CD14-positive monocyte (primary cell): ENCODE measurements at regions not wholly inside any gene's neighbourhood (a gene's known extent, or its start where the extent isn't known, plus 50 kb on each side); places are given as distances from the start of the nearest gene placed in this dataset.

Experiments used
- DNase-seq, 3 donors: peaks; one replicate each; pipeline ENCODE4 v3.0.0-alpha.2; 2011 to 2022
- H2AFZ ChIP-seq: 2 replicates; pipeline ENCODE4 v1.6.0; 2012; ENCODE audit warnings: mild to moderate bottlenecking, low read depth, low read length, inconsistent platforms; ENCODE audit not compliant: insufficient read depth, poor library complexity, severe bottlenecking
- H3K27ac ChIP-seq, 2 donors: 1 replicate in 1 of 2; 2 replicates in 1 of 2; pipeline ENCODE4 v1.5.1; 2012 to 2013; ENCODE audit warnings: low read length in 2 of 2, control low read depth in 1 of 2, inconsistent platforms in 1 of 2, low read depth in 1 of 2, mild to moderate bottlenecking in 1 of 2
- H3K27me3 ChIP-seq, 2 donors: one replicate each; pipeline versions ENCODE4 v1.6.0 to v1.6.1; 2011 to 2013; ENCODE audit warnings: low read length in 2 of 2; ENCODE audit not compliant: control insufficient read depth in 2 of 2, insufficient read depth in 2 of 2
- H3K36me3 ChIP-seq, 2 donors: replicated peaks in 1 of 2; 1 replicate in 1 of 2; 2 replicates in 1 of 2; pipeline versions ENCODE4 v1.5.1 to v1.6.1; 2012 to 2013; ENCODE audit warnings: low read length in 2 of 2, control low read depth in 1 of 2, inconsistent platforms in 1 of 2, mild to moderate bottlenecking in 1 of 2; ENCODE audit not compliant: insufficient read depth in 2 of 2, control insufficient read depth in 1 of 2
- H3K4me1 ChIP-seq, 2 donors: 1 replicate in 1 of 2; 2 replicates in 1 of 2; pipeline versions ENCODE4 v1.5.1 to v1.6.1; 2012 to 2013; ENCODE audit warnings: low read length in 2 of 2, control low read depth in 1 of 2, inconsistent platforms in 1 of 2, mild to moderate bottlenecking in 1 of 2, moderate library complexity in 1 of 2; ENCODE audit not compliant: insufficient read depth in 2 of 2, control insufficient read depth in 1 of 2
- H3K4me2 ChIP-seq: replicated peaks from 2 replicates; pipeline ENCODE3; 2012; ENCODE audit warnings: low read length, moderate library complexity, mild to moderate bottlenecking; ENCODE audit not compliant: poor library complexity, severe bottlenecking; ENCODE audit errors: extremely low read depth
- H3K4me3 ChIP-seq, 3 experiments: fragments of 200-600 bp in 1 of 3; sonication (generic) in 1 of 3; replicated peaks in 1 of 3; 1 replicate in 2 of 3; 2 replicates in 1 of 3; pipeline ENCODE4 v1.5.1; 2011 to 2013; ENCODE audit warnings: low read length in 3 of 3, mild to moderate bottlenecking in 3 of 3, control low read depth in 2 of 3, low read depth in 2 of 3, inconsistent platforms in 1 of 3, moderate library complexity in 1 of 3
- H3K79me2 ChIP-seq: 2 replicates; pipeline ENCODE4 v1.6.0; 2012; ENCODE audit warnings: mild to moderate bottlenecking, control low read depth, inconsistent platforms, low read length, moderate library complexity; ENCODE audit not compliant: insufficient read depth
- H3K9ac ChIP-seq: 2 replicates; pipeline ENCODE4 v1.6.0; 2017; ENCODE audit warnings: low read length, mild to moderate bottlenecking; ENCODE audit not compliant: insufficient read depth, poor library complexity, severe bottlenecking
- H3K9me3 ChIP-seq, 2 donors: replicated peaks in 1 of 2; 1 replicate in 1 of 2; 2 replicates in 1 of 2; pipeline versions ENCODE4 v1.5.1 to v1.6.1; 2012 to 2013; ENCODE audit warnings: low read length in 2 of 2, control low read depth in 1 of 2; ENCODE audit not compliant: control insufficient read depth in 1 of 2, insufficient read depth in 1 of 2
- H4K20me1 ChIP-seq: 2 replicates; pipeline ENCODE4 v1.6.0; 2012; ENCODE audit warnings: mild to moderate bottlenecking, low read length, control low read depth, moderate library complexity; ENCODE audit not compliant: insufficient read depth
- H3K27ac Mint-ChIP-seq, 7 donors: one replicate each; pipeline ENCODE4 v1.8.0; 2020; ENCODE audit warnings: mild to moderate bottlenecking in 7 of 7, mixed read lengths in 7 of 7, moderate library complexity in 6 of 7, inconsistent platforms in 2 of 7
- H3K27me3 Mint-ChIP-seq, 3 donors: one replicate each; pipeline ENCODE4 v1.8.0; 2021 to 2022; ENCODE audit warnings: low read depth in 3 of 3, mild to moderate bottlenecking in 3 of 3, mixed read lengths in 3 of 3, moderate library complexity in 3 of 3, inconsistent platforms in 1 of 3
- H3K36me3 Mint-ChIP-seq, 2 donors: one replicate each; pipeline ENCODE4 v1.8.0; 2020; ENCODE audit warnings: mixed read lengths in 2 of 2, inconsistent platforms in 1 of 2, mild to moderate bottlenecking in 1 of 2
- H3K4me1 Mint-ChIP-seq: one replicate; pipeline ENCODE4 v1.8.0; 2020; ENCODE audit warnings: mild to moderate bottlenecking, mixed read lengths
- H3K4me3 Mint-ChIP-seq, 2 donors: one replicate each; pipeline ENCODE4 v1.8.0; 2020; ENCODE audit warnings: mild to moderate bottlenecking in 2 of 2, mixed read lengths in 2 of 2, moderate library complexity in 1 of 2
- H3K9me3 Mint-ChIP-seq, 7 donors: one replicate each; pipeline ENCODE4 v1.8.0; 2020 to 2022; ENCODE audit warnings: mixed read lengths in 7 of 7, mild to moderate bottlenecking in 6 of 7, moderate library complexity in 6 of 7, inconsistent platforms in 2 of 7
- WGBS: methylation state at CpG from one replicate; pipeline ENCODE4 v1.1.5; 2013; ENCODE audit warnings: missing lambda C conversion rate; ENCODE audit not compliant: insufficient coverage; 5-methylcytosine and 5-hydroxymethylcytosine counted together
- intact Hi-C, 2 donors: fragments of 100-400 bp; cut with micrococcal nuclease; formaldehyde crosslinking; loops; one replicate each; pipeline versions ENCODE4 v1.15.0 to v1.15.1; 2023
- TF ChIP-seq, protein P1 (sequence below): fragments of 200-600 bp; IDR thresholded peaks from one replicate; pipeline ENCODE4 v1.8.0; 2022; ENCODE audit warnings: antibody characterized with exemption, mild to moderate bottlenecking

DNA sequence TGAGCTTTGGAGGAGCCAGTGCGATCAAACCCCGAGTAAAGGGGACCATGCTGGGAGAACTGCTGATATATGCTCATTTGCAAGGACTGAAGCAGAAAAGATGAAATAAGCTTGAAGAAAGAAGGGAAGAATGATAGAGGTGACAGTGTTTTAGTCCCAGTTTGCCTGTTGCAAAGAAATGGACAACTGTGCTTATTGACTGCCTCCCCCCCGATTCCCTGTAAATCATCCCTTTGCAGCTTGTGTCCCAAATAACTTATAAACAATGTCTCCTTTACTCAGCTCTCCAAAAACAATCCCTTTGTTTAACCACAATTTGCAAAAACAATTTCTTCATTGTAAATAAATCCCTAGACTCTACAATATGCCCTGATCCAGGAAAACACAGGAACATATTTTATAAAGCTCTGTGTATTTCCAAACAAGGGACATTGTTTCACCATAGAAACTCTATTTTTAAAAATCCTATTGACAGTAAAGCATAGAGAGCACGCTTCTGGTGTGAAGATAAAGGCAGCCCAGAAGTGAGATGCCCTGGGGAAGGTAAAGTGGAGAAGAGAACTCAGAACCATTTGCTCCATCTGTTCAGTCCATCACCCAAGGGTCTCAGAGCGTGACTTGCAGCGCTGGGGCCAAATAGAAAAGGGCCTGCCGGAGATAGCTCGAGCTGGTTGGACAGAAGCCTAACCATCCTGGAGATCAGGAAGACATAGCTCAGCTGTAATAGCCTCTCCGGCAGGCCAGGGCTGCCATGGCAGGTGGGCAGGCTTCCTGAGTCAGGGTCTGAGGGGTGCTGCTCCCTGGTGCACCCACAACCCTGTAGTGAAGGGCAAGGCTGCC lies 280.5 kb downstream of the WDR11 start:
- peaks cover 0 to 10% (median 0%) of the 10 kb centered on the region in 3 donors for H3K27me3 Mint-ChIP-seq
- H3K9ac ChIP-seq, result no peak overlapping the region
- H3K9me3 Mint-ChIP-seq, result peaks cover 0 to 11% (median 7%) of the 10 kb centered on the region in 7 donors
- H3K27ac ChIP-seq, result no peak overlapping the region
- H3K4me2 ChIP-seq, result no peak overlapping the region
- H3K27me3 ChIP-seq, result no peaks in the 10 kb centered on the region
- no peaks in the 10 kb centered on the region for H4K20me1 ChIP-seq
- H3K9me3 ChIP-seq, result no peaks in the 10 kb centered on the region
- no peaks in the 10 kb centered on the region for H3K36me3 ChIP-seq
- WGBS, result 99% methylated on average over 7 of the region's 9 CpGs
- TF ChIP-seq, protein P1, sequence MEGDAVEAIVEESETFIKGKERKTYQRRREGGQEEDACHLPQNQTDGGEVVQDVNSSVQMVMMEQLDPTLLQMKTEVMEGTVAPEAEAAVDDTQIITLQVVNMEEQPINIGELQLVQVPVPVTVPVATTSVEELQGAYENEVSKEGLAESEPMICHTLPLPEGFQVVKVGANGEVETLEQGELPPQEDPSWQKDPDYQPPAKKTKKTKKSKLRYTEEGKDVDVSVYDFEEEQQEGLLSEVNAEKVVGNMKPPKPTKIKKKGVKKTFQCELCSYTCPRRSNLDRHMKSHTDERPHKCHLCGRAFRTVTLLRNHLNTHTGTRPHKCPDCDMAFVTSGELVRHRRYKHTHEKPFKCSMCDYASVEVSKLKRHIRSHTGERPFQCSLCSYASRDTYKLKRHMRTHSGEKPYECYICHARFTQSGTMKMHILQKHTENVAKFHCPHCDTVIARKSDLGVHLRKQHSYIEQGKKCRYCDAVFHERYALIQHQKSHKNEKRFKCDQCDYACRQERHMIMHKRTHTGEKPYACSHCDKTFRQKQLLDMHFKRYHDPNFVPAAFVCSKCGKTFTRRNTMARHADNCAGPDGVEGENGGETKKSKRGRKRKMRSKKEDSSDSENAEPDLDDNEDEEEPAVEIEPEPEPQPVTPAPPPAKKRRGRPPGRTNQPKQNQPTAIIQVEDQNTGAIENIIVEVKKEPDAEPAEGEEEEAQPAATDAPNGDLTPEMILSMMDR, result no peak
- intact Hi-C loops, result no loop called here
- no peaks in the 10 kb centered on the region for H3K4me1 ChIP-seq
- H3K4me3 ChIP-seq, result no peak overlapping the region
- no peaks in the 10 kb centered on the region for H3K79me2 ChIP-seq
- no peak for DNase-seq
- no peak overlapping the region for H3K27ac Mint-ChIP-seq
- no peaks in the 10 kb centered on the region for H3K36me3 Mint-ChIP-seq
- H3K4me3 Mint-ChIP-seq, result peak overlapping the region in 1 of 2 donors; percentile 8
- H3K4me1 Mint-ChIP-seq, result no peaks in the 10 kb centered on the region
- H2AFZ ChIP-seq, result no peak overlapping the region

DNA sequence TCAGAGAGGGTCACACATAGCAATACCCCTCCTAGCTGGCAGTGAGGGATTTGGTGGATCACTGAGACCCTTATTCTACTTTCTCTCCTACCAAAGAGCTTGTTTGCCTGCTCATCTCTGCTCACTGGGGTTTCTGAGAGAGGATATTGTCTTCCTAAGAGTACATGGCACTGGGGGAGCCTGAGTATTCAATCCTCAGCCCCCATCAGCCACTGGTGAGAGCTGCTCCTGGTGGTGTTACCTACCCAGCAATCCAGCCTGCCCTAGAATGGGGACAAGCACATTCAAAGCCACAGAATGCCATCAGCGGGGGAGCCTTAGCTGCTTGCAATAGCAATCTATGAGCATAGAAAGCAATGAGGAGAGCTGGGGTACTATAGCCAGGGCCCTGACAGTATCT lies 281.1 kb downstream of the WDR11 start:
- no peak overlapping the region for H3K4me3 ChIP-seq
- no peak for DNase-seq
- no peaks in the 10 kb centered on the region for H3K27me3 ChIP-seq
- Mint-ChIP-seq H3K27me3 (peaks cover 0 to 11% (median 0%) of the 10 kb centered on the region in 3 donors), H3K4me1 (no peaks in the 10 kb centered on the region), H3K27ac (no peak overlapping the region), H3K36me3 (no peaks in the 10 kb centered on the region), H3K9me3 (peaks cover 0 to 14% (median 7%) of the 10 kb centered on the region in 7 donors), H3K4me3 (no peak overlapping the region)
- intact Hi-C loops, result no loop called here
- no peak overlapping the region for H2AFZ ChIP-seq
- H3K9me3 ChIP-seq, result no peaks in the 10 kb centered on the region
- no peak overlapping the region for H3K9ac ChIP-seq
- H3K27ac ChIP-seq, result no peak overlapping the region
- H3K79me2 ChIP-seq, result no peaks in the 10 kb centered on the region
- H4K20me1 ChIP-seq, result no peaks in the 10 kb centered on the region
- no peaks in the 10 kb centered on the region for H3K36me3 ChIP-seq
- TF ChIP-seq, protein P1, result no peak
- no peaks in the 10 kb centered on the region for H3K4me1 ChIP-seq
- WGBS, result no CpG with 5 or more reads among the region's 1 CpG
- no peak overlapping the region for H3K4me2 ChIP-seq
